CD1c-positive myeloid dendritic cell (primary cell): ENCODE measurements at regions not wholly inside any gene's neighbourhood (a gene's known extent, or its start where the extent isn't known, plus 50 kb on each side); places are given as distances from the start of the nearest gene placed in this dataset.

Experiments
- DNase-seq: peaks from one replicate; pipeline ENCODE4 v3.0.0-alpha.2; 2016; ENCODE audit errors: extremely low spot score

DNA sequence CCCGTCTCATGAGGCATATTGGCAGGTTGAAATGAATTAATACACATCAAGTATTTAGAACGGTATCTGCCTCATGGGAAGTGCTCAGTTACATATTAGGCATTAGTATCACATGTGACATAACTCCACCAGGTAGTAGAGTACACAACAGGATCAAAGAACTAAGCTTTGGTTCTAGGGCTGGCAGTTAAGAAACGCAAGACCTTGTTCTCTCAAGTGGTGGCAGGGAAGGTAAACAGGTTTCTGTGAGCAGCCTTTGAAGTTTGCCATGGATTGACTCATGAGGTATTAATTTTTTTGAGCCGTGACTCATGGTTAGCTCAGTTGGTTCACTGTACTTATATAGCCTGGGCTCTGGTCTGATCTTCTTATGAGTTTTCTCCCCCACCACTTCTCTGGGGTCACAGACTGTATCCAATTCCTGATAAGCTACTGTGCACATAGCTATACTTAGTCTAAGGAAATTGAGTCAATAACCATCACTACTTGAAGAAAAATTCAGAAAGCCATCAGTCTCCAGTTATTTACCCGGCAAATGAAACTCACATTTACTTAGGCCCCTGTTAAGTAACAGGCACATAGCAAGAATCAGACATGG is 155.6 kb upstream of the STT3B start:
- DNase-seq = no peak

DNA sequence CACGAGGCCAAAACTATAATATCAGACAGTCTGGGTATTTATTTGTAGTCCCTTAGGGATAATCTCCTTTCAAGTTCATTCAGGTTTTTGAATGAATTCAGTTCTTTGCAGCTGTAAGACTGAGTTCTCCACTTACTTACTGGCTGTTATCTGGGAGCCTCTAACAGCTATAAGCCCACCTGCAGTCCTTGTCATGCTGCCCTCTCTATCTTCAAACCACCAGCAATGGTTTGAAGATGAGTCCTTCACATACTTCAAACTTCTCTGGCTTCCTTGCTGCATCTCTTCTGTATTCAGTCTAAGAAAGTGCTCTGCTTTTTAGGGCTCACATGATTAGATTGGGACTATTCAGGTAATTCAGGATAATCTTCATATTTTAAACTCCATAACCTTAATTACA is 154.5 kb upstream of the STT3B start:
- no peak for DNase-seq

DNA sequence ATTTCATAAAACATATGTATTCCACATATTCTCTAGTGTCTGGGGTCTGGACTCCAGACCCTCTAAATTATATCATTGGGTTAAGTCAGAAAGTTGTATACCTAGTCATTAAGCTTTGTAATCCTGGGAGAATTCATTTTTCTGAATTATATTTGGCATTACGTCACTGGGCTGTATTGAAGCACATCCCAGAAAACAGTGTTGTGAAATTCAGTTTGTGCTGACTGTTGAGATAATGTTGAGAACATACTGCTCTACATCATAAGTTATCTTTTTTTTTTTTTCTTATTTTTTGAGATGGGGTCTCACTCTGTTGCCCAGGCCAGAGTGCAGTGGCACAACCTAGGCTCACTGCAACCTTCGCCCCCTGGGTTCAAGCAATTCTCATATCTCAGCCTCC is 153.1 kb upstream of the STT3B start:
- no peak for DNase-seq

DNA sequence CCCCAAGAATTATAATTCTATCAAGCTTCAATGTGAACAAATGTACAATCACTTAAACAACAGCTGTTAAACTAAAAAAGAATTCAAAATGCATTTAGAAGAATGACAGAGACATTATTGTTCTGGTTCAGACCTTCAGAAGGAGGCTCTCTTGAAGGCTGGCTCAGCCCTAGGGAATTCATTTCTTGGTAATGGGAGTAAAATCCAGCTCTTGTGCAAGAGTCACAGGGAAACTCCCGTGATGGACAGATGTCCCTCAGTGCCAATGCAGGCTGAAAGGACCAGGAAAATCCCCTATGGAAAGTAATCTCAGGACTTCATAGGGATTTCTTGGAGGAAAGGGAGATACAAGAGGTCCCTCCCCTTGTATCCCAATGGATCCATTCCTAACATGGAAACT is 149.9 kb upstream of the STT3B start:
- no peak for DNase-seq

DNA sequence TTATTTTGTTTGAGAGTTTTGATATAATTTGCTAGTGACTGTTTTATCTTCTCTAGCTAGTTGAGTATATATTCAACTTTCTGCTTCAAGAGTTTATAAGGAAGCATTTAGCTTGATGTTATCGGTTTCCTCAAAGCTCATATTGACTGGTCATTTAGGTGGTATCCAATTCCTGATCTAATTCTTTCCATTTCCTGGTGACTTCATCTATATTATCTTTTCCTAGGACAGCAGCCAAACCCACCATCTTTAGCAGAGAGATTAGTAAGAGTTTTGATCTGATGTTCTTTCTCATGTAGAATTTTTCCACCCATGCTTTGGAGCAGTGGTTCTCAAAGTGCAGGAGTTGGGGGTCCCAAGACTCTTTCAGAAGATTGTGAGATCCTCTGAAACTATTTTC is 148.6 kb upstream of the STT3B start:
- DNase-seq = no peak

DNA sequence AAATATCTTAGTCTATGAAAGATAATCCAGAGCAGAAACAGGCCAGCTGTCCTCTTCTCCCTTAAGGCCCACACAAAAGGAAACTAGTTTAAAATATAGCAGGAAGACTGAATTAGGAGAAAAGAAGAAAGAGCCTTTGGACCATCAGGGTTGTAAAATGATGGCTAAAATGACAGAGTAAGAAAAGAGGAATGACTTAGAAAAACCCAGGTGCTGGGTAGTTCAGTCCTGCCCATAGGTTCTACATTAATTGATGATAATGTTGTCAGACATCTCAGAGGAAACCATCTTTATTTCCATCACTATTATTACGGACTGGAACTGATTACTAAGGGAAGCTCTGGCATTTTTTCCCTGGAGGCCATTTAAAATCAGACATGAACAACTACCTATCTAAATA is 142.8 kb upstream of the STT3B start:
- no peak for DNase-seq

DNA sequence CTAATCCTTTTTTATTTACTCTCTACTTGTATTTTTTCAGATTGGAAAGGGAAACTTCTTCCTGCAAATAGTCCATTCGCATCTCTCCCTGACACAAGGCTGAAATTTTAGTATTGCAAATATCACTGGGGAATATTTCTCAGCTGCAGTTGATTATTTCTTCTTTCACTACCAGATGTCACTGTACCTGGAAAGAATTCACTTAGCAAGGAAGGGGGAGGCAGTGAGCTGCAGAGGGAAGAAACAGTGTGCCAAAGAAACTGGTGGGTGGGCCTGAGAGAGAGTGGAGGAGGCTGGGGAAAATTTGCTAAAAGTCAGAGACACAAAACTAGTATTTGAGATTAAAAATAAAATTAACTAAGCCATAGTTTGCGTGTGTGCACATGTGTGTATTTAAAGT is 142.3 kb upstream of the STT3B start:
- DNase-seq = no peak

DNA sequence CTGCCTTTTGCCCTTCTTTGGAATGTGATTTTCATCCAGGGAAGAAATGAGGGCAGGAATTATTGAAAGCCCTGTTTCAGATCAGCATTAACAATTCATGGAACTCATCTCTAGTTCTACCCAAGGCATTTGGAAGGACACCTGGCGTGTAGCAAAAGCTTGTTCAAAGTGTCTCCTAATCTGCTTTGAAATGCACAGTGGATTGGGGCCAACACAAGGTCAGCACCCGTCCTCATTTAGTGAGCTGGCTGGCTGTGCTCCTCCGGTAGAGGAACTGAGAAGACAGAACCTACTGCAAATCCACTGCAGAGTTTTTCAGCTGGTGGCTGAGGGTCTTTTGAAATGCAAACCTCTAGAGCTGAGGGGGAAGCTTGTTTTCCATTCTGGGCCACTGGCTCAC is 141.6 kb upstream of the STT3B start:
- no peak for DNase-seq

DNA sequence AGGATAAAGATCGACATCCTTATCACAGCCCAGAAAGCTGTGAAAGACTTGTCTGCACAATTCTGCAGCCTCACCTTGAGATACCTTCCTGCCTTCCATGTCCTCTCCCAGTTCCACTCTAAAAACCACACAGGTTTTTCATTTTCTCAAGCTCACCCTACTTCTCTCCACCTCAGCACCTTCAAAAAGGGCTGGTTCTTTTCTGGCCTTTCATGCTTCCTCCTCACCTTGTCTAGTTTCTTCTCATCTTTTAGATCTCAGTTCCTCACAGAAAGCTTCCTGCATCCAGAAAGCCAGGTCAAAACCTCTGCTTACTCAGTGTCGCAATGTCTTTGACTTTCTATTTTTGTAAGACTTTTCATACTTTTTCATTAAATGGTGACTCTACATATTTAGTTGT is 140.2 kb upstream of the STT3B start:
- no peak for DNase-seq

DNA sequence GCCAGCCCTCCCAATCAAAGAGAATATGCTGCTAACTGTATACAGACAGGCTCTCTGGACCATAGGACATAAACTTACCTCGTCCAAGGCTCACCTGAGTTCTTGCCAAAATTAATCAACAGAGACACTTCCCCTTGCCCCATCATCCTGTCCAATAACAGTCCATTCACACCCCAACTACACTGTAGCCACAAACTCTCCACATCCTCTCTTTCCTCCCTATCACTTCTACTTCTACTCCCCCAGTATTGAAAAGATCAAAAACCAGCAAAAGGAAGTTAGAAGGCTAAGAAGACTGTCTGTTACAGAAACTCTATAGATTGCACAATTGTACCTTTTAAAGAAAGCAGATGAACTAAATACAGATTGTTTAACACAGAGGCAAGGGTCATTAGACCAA is 133.5 kb upstream of the STT3B start:
- no peak for DNase-seq

DNA sequence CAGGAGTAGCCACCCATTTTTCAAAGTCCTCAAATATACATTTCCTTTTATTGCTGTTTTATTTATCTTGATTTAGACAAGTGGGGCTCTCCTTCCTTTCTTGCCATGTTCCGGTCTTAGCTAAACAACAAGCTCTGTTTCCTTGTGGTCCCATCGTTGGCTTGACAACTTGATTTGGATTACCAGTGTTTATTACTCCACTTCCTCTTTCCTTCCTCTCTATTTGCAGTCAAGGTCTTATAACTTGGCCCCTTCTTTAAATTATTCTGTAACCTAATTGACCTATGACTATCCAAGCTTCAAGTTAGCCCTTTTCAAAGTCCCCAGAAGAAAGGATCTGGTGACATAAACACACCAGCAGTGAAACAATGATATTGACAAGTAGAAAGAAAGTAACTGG is 130.6 kb upstream of the STT3B start:
- no peak for DNase-seq

DNA sequence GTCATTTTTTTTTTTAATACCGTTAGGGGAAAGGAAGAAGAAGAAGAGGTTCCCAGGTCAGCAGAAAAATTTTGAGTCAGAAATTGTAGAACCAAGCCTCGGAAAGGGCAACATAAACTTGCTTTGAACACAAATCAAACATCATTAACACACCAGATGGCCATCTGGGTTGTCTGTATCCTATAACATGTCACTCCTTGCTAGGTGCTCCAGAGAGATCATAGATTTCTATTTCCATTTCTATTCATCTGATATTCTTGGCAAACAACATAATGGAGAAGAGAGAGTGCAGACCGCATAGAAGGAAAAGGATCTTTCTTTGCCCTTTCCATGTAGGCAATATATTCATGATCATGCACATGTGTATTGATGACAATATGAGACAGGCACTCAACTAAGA is 129.5 kb upstream of the STT3B start:
- DNase-seq = no peak

DNA sequence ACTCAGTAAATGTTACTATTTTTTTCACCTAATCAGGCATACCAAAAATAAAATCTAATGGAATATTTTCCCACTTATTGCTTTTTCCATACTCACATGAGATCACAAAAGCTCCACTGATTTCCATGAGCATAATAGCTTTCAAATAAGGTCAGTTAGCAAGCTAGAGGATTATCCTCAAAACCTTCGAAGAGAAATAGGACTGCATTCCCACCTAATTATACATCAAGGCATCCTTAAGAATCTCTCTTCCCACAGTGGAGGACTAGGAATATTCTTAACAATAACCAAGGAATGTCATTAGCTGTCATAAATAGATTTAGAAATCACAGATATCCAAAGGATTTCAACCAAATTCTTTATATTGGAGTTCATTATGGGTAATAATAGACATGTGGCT is 127.9 kb upstream of the STT3B start:
- no peak for DNase-seq

DNA sequence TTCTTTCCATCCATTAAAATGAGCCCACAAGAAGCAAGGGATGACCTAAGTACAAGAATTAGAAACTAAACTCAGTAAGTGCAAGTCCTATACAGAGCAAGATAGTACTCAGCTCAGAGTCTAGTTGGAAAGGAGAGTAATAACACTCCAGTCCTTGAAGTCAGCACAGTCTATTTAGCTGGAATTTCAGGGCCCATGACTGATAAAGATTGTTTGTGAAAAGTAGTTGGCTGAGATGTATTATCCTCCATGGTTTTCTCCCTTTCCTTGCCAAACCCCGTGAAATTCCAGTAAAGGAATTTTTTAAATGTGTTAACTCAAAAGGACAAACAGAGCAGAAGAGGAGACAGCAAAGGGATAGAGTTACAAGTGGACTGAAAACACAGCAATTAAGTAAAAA is 127.2 kb upstream of the STT3B start:
- DNase-seq = no peak

DNA sequence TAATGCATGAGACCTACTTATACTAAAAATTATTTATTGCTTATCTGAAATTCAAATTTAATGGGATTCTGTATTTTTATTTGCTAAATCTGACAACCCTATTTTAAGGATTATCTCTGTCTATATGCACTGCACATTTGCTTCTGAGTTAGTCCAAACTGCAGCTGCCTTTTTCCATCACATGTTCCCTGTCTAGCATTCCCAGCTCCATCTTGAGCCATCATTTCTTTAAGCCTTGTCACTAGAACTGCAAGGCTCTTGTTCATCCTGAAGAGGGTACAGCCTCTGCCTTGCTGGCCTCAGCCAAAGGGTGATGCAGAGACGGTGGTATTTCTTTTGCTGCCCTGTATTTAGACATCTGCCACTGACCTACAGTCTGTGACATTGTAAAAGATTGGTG is 125.8 kb upstream of the STT3B start:
- no peak for DNase-seq

DNA sequence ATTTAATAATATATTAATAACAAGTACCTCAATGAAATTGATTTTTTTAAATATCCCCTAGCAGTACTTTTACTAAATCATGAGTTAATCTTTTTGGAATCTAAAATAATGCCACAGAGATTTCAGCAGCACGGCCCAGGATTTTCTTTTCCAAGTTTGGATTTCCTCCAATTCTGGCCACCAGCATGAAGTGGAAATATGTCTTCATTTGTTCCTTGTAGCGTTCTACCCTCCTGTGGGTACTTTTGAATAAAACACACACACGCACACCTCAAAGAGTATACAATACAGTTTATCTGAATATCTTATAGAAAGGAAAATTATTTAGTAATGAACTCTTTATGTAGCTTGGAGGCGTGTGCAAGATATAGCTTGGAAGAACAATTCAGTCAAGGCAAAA is 125.1 kb upstream of the STT3B start:
- no peak for DNase-seq

DNA sequence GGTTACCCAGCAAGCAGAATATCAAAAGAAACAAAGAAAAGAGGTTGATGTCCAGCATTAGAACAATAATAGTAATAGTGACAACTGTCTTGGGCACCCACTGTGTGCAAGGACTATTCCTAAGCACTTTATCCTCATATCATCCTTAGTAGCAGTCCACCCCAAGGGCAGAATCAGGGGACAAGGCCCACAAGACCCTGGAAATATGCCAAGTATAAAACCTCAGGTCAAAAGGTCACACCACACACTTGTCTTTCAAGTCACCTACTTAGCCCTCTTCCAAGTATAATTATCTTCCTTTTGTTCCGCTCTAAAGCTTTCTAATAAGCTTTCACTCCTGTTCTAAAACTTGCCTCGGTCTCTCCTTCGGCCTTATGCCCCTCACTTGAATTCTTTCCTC is 124.0 kb upstream of the STT3B start:
- no peak for DNase-seq

DNA sequence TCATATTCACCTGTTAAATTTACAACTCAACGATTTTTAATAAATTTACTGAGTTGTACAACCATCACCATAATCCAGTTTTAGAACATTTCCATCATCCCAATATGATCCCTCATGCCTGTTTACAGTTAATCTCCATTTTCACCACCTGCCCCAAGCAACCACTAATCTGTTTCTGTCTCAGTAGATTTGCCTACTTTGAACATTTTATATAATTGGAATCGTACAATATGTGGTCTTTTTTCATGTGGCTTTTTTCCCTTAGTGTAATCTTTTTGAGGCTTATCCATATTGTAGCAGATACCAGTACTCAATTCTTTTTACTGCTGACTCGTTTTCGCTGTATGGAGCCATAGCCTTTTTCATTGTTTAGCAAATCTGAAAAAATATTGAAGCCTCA is 123.3 kb upstream of the STT3B start:
- no peak for DNase-seq

DNA sequence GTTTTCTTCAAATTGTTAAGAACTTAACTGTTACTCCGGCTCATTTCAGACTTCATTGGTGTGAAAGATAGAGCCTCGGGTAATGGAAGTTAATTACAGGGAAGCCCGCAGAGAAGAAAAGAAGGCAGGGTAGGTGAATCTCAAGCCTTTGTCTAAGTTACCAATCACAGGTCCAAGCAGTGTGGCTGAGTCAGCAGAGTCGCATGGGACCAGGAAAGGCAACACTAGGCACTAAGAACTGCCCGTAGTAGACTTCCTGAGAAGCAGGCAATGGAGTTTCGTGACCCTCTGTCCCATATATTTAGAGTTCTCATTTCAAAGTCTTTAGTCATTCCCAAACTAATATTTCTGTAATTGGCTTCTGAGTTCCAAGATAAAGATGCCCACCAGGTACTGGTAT is 122.9 kb upstream of the STT3B start:
- DNase-seq = no peak

DNA sequence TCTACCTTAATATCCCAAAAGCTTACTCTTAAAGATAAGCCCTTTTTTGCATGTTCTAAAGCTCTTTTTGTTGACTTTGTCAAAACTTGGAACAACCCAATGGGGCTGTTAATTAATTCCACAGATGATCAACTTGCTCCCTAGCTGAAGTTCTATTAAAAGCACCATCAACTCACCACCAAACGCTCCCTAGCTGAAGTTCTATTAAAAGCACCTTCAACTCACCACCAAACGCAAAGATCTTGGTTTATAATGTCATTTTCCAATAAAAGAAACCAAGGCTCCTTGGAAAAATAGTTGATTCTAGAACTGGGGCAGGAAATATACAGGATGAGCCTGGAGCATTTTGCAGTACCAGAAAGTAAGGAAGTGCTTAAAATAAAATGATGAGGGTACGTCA is 122.3 kb upstream of the STT3B start:
- DNase-seq = no peak

DNA sequence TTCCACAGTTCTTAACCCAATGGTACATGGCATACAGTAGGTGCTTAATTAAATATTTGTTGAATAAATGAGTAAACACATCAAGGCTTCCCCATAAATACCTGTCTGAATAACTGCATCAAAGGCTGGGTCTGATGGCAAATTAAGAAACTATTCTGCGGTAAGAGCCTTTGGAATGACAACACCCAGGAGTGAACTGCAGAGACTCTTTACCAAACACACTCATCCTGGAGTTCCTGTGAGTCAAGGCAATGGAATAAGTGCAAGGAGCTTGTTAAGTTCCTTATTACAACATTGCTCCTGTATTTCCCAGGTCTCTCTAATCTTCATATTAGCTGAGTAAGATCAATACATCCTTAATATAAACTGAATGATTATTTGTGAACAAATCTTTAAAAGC is 119.9 kb upstream of the STT3B start:
- no peak for DNase-seq

DNA sequence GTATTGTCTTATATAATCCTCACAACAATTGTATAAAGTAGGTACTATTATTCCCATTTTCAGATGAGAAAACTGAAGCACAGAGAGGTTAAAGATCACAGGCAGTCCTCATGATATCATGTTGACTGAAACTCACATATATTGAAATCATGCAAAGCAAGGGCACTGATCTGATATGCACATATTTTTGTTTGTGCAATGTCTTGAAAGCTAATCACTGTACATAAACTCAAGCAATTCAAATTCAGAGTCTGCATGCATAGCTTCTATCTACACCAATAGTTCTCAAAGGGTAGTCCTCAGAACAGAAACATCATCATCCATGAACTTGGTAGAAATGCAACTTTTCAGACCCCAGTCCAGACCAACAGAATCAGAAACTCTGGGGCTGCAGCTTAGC is 119.2 kb upstream of the STT3B start:
- DNase-seq = no peak

DNA sequence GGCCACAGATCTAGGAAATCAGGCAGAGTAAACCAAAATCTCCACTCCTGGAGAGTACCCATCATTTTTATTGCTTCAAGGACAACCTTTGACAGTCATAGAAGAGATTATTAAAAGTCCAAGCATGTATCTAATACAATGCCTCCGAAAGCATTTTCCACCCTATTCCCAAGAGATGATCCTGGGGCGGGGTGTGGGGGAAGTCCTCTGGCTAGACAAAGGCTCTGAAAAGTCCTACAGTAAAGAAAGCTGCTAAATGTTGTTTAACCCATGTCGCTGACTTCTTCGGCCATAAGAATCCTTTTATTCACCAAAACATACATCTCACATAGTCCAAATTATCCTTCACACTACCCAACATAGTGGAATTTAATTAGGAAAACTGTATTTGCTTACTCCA is 115.7 kb upstream of the STT3B start:
- no peak for DNase-seq

DNA sequence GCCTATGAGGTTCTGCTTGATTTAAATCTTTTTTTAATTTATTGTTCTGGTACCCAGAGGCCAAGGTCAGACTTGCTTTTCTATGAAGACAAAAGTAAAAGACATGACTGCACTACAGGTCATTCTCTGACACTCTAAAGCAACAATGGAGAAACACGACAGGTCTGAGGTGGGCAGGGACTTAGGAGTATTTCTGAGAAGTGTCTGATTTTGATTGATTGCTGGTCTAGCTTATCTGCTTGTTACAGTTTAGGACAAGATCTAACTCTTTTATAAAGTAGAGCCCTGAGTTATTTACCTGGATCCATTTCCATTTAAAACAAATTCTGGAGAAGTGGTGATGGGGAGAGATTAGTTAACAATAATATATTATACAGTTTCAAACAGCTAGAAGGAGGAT is 115.2 kb upstream of the STT3B start:
- no peak for DNase-seq

DNA sequence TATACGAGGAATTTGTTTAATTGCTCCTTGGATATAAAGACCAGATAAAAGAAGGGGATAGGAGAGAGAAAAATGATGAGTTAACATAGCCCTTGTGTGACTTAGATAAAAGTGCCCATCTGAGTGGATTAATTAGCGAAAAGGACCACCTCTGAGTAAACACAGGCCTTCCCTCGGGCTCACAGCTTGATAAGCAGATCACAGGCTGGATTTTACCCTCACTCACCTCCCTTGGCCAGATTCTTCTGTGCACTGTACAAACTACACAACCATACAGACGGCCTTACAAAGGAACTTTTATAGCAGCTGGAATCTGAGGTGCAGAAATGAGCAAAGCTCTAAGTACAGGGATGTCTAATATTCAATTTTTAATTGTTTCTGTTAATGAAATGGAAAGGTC is 112.4 kb upstream of the STT3B start:
- no peak for DNase-seq
